Stomach (tissue), 8 donors: ENCODE measurements at regions not wholly inside any gene's neighbourhood (a gene's known extent, or its start where the extent isn't known, plus 50 kb on each side); places are given as distances from the start of the nearest gene placed in this dataset.
A peak's percentile ranks its signal among the peaks of the same experiment; 100 is the strongest.

Source experiments
- DNase-seq, 2 donors: peaks; one replicate each; pipeline versions ENCODE4 v3.0.0 to v3.0.0-alpha.2; 2013 to 2019
- H3K27ac ChIP-seq, 5 donors: fragments of 200-600 bp in 4 of 5; sonication (generic) in 4 of 5; one replicate each; pipeline ENCODE4 v1.5.1; 2013 to 2019; ENCODE audit warnings: mild to moderate bottlenecking in 1 of 5, moderate library complexity in 1 of 5
- H3K27me3 ChIP-seq, 3 donors: fragments of 200-600 bp; sonication (generic); one replicate each; pipeline ENCODE4 v1.5.1; 2017 to 2019; ENCODE audit warnings: mixed run types in 1 of 3
- H3K36me3 ChIP-seq, 4 donors: fragments of 200-600 bp; sonication (generic); 1 replicate in 3 of 4; 2 replicates in 1 of 4; pipeline ENCODE4 v1.5.1; 2016 to 2019
- H3K4me1 ChIP-seq, 4 donors: fragments of 200-600 bp; sonication (generic); one replicate each; pipeline ENCODE4 v1.5.1; 2016 to 2019
- H3K4me3 ChIP-seq, 4 donors: fragments of 200-600 bp; sonication (generic) in 3 of 4; one replicate each; pipeline ENCODE4 v1.5.1; 2016 to 2019; ENCODE audit warnings: mild to moderate bottlenecking in 1 of 4
- H3K9me3 ChIP-seq, 4 donors: fragments of 200-600 bp; sonication (generic); one replicate each; pipeline ENCODE4 v1.5.1; 2016 to 2019
- EP300 ChIP-seq: sonication (generic); formaldehyde crosslinking; IDR thresholded peaks from one replicate; pipeline ENCODE4 v1.6.1; 2017; ENCODE audit warnings: antibody characterized with exemption
- POLR2A ChIP-seq, 4 donors: fragments of 450-650 bp; IDR thresholded peaks; one replicate each; pipeline ENCODE4 v1.6.1; 2016; ENCODE audit warnings: antibody characterized with exemption in 4 of 4, control low read depth in 2 of 4, mild to moderate bottlenecking in 1 of 4, moderate library complexity in 1 of 4
- POLR2AphosphoS5 ChIP-seq, 3 donors: sonication (generic); formaldehyde crosslinking; IDR thresholded peaks; one replicate each; pipeline ENCODE4 v1.6.1; 2016; ENCODE audit warnings: antibody characterized with exemption in 3 of 3
- WGBS, 5 donors: extraction: QIAGEN DNeasy Blood & Tissue Kit in 3 of 5; methylation state at CpG; one replicate each; pipeline versions ENCODE4 v1.1.5 to v1.1.7; 2013 to 2018; 5-methylcytosine and 5-hydroxymethylcytosine counted together
- intact Hi-C: fragments of 100-400 bp; cut with DNase I; formaldehyde crosslinking; loops from one replicate; pipeline ENCODE4 v1.15.1; 2023; ENCODE audit warnings: low total_unique reads
- TF ChIP-seq, protein P1 (sequence below), 7 experiments: fragments of 450-650 bp in 4 of 7; fragments of 200-600 bp in 3 of 7; sonication (generic) in 3 of 7; IDR thresholded peaks; one replicate each; pipeline ENCODE4 v1.5.1; 2016 to 2019; ENCODE audit warnings: antibody characterized with exemption in 7 of 7, control low read depth in 2 of 7, mild to moderate bottlenecking in 1 of 7
- donor health status: healthy with polysubstance abuse.
- donor health status: Bipolar disorder and iron deficiency.
- donor health status: healthy.

DNA sequence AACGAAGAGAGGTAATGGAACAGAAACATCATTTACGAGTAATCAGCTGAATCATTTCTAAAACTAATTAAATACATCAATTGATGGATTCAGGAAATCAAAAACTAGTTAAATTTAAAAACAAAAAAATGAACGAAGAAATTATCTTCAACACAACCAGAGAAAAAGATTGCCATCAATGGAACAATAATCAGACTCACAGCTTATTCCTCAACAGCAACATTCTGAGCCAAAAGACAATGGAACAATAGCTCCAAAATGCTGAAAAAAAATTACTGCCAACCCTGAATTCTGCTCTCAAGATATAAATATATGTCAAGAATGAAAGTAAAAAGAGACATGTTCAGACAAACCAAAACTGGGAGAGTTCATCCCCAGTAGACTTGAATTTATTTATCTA is 65.5 kb upstream of the KLF3 start:
- intact Hi-C loops, result no loop called here
- H3K27ac ChIP-seq, result no peak overlapping the region
- DNase-seq, result no peak
- no peak overlapping the region for H3K4me3 ChIP-seq
- TF ChIP-seq POLR2AphosphoS5 (IDR thresholded peaks at IDR 0.05) (no peak), POLR2A (IDR thresholded peaks at IDR 0.05) (no peak), EP300 (no peak)
- TF ChIP-seq, protein P1, sequence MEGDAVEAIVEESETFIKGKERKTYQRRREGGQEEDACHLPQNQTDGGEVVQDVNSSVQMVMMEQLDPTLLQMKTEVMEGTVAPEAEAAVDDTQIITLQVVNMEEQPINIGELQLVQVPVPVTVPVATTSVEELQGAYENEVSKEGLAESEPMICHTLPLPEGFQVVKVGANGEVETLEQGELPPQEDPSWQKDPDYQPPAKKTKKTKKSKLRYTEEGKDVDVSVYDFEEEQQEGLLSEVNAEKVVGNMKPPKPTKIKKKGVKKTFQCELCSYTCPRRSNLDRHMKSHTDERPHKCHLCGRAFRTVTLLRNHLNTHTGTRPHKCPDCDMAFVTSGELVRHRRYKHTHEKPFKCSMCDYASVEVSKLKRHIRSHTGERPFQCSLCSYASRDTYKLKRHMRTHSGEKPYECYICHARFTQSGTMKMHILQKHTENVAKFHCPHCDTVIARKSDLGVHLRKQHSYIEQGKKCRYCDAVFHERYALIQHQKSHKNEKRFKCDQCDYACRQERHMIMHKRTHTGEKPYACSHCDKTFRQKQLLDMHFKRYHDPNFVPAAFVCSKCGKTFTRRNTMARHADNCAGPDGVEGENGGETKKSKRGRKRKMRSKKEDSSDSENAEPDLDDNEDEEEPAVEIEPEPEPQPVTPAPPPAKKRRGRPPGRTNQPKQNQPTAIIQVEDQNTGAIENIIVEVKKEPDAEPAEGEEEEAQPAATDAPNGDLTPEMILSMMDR (IDR thresholded peaks at IDR 0.05), result no peak
- H3K9me3 ChIP-seq, result no peaks in the 10 kb centered on the region
- H3K27me3 ChIP-seq, result no peaks in the 10 kb centered on the region
- peaks cover 0 to 18% (median 5%) of the 10 kb centered on the region in 4 donors for H3K4me1 ChIP-seq
- 91 to 95% (median 92%) methylated on average over 3 of the region's 3 CpGs for WGBS, 5 donors
- no peaks in the 10 kb centered on the region for H3K36me3 ChIP-seq

DNA sequence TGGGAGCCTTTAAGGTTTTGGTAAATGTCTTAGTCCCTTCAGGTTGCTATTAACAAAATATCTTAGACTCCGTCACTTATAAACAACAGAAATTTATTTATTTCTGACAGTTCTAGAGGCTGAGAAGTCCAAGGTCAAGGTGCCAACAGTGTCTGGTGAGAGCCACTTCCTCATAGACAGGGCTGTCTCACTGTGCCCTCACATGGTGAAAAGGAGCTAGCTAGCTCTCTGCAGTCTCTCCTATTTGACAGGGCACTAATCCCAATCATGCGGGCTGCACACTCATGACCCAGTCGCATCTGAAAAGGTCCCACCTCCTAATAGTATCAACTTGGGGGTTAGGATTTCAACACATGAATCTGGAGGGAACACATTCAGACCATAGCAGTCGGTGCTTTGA is 63.4 kb upstream of the KLF3 start:
- Histone ChIP-seq H3K9me3 (no peaks in the 10 kb centered on the region), H3K36me3 (no peaks in the 10 kb centered on the region), H3K27me3 (no peaks in the 10 kb centered on the region), H3K4me1 (peaks cover 2 to 26% (median 11%) of the 10 kb centered on the region in 4 donors), H3K27ac (no peak overlapping the region), H3K4me3 (no peak overlapping the region)
- TF ChIP-seq POLR2A (IDR thresholded peaks at IDR 0.05), result no peak
- 79 to 92% (median 82%) methylated on average over 4 of the region's 4 CpGs for WGBS, 5 donors
- intact Hi-C loops, result no loop called here
- DNase-seq, result no peak

DNA sequence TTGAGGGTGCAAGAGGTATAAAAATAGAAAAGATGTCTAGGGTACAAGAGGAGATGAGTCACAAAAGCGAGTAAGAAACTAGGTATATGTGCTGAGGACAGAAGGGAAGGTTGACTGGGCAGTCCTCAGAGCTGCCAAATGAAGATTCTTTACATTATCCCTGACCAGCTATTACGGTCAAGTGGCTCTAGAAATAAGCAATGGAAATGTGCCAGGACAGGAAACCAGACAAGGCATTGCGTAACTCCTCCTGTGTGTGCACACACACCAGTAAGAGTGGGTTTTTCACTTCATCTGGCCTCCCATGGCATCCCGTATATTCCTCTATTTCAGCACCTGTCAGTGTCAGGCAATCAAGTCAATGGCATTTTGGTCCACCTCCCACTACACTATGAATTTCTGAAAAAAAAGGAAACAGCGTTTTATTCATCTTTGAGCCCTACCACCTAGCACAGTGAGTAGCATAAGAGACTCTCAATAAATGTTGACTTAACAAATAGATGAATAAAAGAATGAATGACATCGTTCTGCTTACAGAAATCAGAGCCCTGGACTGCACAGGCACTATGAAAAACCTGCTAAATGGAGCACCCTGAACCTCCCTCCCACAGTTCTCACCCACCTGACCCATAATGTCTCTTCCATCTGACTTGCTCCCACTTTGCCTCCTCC is 62.6 kb upstream of the KLF3 start:
- Histone ChIP-seq H3K4me1 (peaks cover 10 to 34% (median 19%) of the 10 kb centered on the region in 4 donors), H3K36me3 (no peaks in the 10 kb centered on the region), H3K27ac (peak overlapping the region in 1 of 5 donors; percentile 16), H3K27me3 (no peaks in the 10 kb centered on the region), H3K4me3 (no peak overlapping the region), H3K9me3 (no peaks in the 10 kb centered on the region)
- 32 to 52% (median 42%) methylated on average over 6 of the region's 6 CpGs for WGBS, 5 donors
- DNase-seq, result peak; percentile 44 to 49
- intact Hi-C loops, result no loop called here
- TF ChIP-seq POLR2AphosphoS5 (IDR thresholded peaks at IDR 0.05) (peak in 1 of 3 donors; percentile 15), POLR2A (IDR thresholded peaks at IDR 0.05) (no peak)
- TF ChIP-seq, protein P1 (IDR thresholded peaks at IDR 0.05), result no peak

DNA sequence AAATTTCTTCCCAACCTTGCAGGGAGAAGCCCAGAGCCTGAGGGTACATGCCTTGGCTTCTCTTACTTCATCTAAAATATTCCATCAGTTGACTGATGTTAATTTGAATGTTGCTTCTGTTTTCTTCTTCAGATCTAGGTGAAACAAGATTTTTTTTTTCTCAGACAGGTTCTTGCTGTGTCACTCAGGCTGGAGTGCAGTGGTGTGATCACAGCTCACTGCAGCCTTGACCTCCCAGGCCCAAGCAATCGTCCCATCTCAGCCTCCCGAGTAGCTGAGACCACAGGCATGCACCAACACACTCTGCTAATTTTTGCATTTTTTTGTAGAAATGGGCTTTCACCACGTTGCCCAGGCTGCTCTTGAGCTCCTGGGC is 62.1 kb upstream of the KLF3 start:
- TF ChIP-seq EP300 (no peak), POLR2A (IDR thresholded peaks at IDR 0.05) (no peak), POLR2AphosphoS5 (IDR thresholded peaks at IDR 0.05) (no peak)
- TF ChIP-seq, protein P1 (IDR thresholded peaks at IDR 0.05), result no peak
- H3K4me3 ChIP-seq, result no peak overlapping the region
- H3K4me1 ChIP-seq, result peaks cover 12 to 39% (median 22%) of the 10 kb centered on the region in 4 donors
- no peaks in the 10 kb centered on the region for H3K27me3 ChIP-seq
- intact Hi-C loops, result no loop called here
- WGBS, 5 donors, result 81 to 92% (median 91%) methylated on average over 3 of the region's 3 CpGs
- peak overlapping the region in 1 of 5 donors; percentile 16 for H3K27ac ChIP-seq
- DNase-seq, result no peak
- H3K36me3 ChIP-seq, result no peaks in the 10 kb centered on the region
- no peaks in the 10 kb centered on the region for H3K9me3 ChIP-seq

DNA sequence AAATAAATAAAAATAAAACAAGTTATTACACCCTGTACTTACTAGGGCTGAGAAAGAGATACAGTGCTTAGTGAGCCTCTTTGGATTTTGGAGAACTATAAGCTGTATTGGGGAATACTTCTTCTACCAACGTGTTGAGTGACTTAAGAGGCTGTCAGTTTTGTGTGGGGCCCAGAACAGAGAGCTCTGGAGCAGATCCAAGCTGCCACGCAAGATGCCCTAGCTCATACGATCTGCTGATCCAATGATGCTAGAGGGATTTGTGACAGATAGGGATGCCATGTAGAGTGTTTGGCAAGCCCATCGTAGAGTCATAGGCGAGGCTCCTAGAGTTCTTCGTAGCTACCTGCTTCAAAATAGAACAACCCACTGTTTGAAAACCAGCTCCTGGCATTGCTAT is 60.3 kb upstream of the KLF3 start:
- WGBS, 5 donors, result 89 to 94% (median 93%) methylated on average over 6 of the region's 6 CpGs
- Histone ChIP-seq H3K9me3 (no peaks in the 10 kb centered on the region), H3K36me3 (no peaks in the 10 kb centered on the region), H3K27me3 (no peaks in the 10 kb centered on the region), H3K4me3 (no peak overlapping the region), H3K4me1 (peaks cover 12 to 39% (median 22%) of the 10 kb centered on the region in 4 donors), H3K27ac (no peak overlapping the region)
- no peak for DNase-seq
- no peak for TF ChIP-seq EP300
- no peak for TF ChIP-seq POLR2AphosphoS5 (IDR thresholded peaks at IDR 0.05)
- no peak for TF ChIP-seq POLR2A (IDR thresholded peaks at IDR 0.05)
- TF ChIP-seq, protein P1 (IDR thresholded peaks at IDR 0.05), result no peak
- intact Hi-C loops, result no loop called here
